T-cell (primary cell): ENCODE measurements at regions not wholly inside any gene's neighbourhood (a gene's known extent, or its start where the extent isn't known, plus 50 kb on each side); places are given as distances from the start of the nearest gene placed in this dataset.

Source experiments
- ATAC-seq, 4 experiments: fragments of 200-7000 bp in 3 of 4; fragments of 150-1000 bp in 1 of 4; cut with Tn5 transposase; replicated peaks in 1 of 4; 1 replicate in 3 of 4; 2 replicates in 1 of 4; pipeline ENCODE4 v1.10.0; 2021; ENCODE audit warnings: moderate library complexity in 3 of 4, mild to moderate bottlenecking in 2 of 4, moderate number of reproducible peaks in 1 of 4
- CTCF ChIA-PET, 2 donors: fragments of 300-600 bp; sonication (Branson Sonifier 250); formaldehyde crosslinking; loops; one replicate each; lab custom pipeline; 2022; ENCODE audit warnings: antibody characterized with exemption in 2 of 2; lab: Charles Lee
- POLR2A ChIA-PET, 2 donors: fragments of 300-600 bp; sonication (Branson Sonifier 250); formaldehyde crosslinking; loops; one replicate each; lab custom pipeline; 2022; ENCODE audit warnings: antibody characterized with exemption in 2 of 2; lab: Charles Lee
- DNase-seq, 35 experiments: peaks; one replicate each; pipeline versions ENCODE4 v3.0.0 to v3.0.0-alpha.2; 2013 to 2023
- H3K27ac ChIP-seq: one replicate; pipeline ENCODE4 v1.5.1; 2013; ENCODE audit warnings: low read length
- H3K27me3 ChIP-seq, 2 experiments: replicated peaks in 1 of 2; 1 replicate in 1 of 2; 2 replicates in 1 of 2; pipeline versions ENCODE4 v1.6.1 to v1.7.0; 2013; ENCODE audit warnings: low read length in 1 of 2, mixed read lengths in 1 of 2; ENCODE audit not compliant: control insufficient read depth in 2 of 2, insufficient read depth in 2 of 2; ENCODE audit errors: extremely low read depth in 1 of 2
- H3K36me3 ChIP-seq, 2 donors: 1 replicate in 1 of 2; 2 replicates in 1 of 2; pipeline versions ENCODE4 v1.6.1 to v1.7.0; 2013; ENCODE audit warnings: low read length in 1 of 2; ENCODE audit not compliant: control insufficient read depth in 2 of 2, insufficient read depth in 1 of 2; ENCODE audit errors: extremely low read depth in 1 of 2
- H3K4me1 ChIP-seq, 2 experiments: 1 replicate in 1 of 2; 2 replicates in 1 of 2; pipeline versions ENCODE4 v1.6.1 to v1.7.0; 2013; ENCODE audit warnings: low read length in 2 of 2, mixed read lengths in 1 of 2; ENCODE audit not compliant: insufficient read depth in 2 of 2, control insufficient read depth in 1 of 2; ENCODE audit errors: extremely low read depth in 1 of 2
- H3K4me3 ChIP-seq, 2 donors: 1 replicate in 1 of 2; 2 replicates in 1 of 2; pipeline versions ENCODE4 v1.5.1 to v1.7.0; 2013; ENCODE audit warnings: mild to moderate bottlenecking in 2 of 2, low read length in 1 of 2, moderate library complexity in 1 of 2; ENCODE audit not compliant: control insufficient read depth in 1 of 2; ENCODE audit errors: extremely low read depth in 1 of 2
- H3K9me3 ChIP-seq: 2 replicates; pipeline ENCODE4 v1.7.0; 2013
- H3K27ac Mint-ChIP-seq, 2 donors: one replicate each; pipeline ENCODE4 v1.8.0; 2020 to 2021; ENCODE audit warnings: mild to moderate bottlenecking in 2 of 2, mixed read lengths in 2 of 2
- H3K27me3 Mint-ChIP-seq, 2 donors: one replicate each; pipeline ENCODE4 v1.8.0; 2021 to 2022; ENCODE audit warnings: mixed read lengths in 2 of 2
- H3K36me3 Mint-ChIP-seq: one replicate; pipeline ENCODE4 v1.8.0; 2021; ENCODE audit warnings: mixed read lengths
- H3K4me1 Mint-ChIP-seq, 3 donors: one replicate each; pipeline ENCODE4 v1.8.0; 2020 to 2022; ENCODE audit warnings: mixed read lengths in 3 of 3, mild to moderate bottlenecking in 1 of 3
- H3K4me3 Mint-ChIP-seq, 3 donors: one replicate each; pipeline ENCODE4 v1.8.0; 2020 to 2022; ENCODE audit warnings: mild to moderate bottlenecking in 3 of 3, mixed read lengths in 3 of 3, moderate library complexity in 3 of 3
- H3K9me3 Mint-ChIP-seq, 3 donors: one replicate each; pipeline ENCODE4 v1.8.0; 2020 to 2022; ENCODE audit warnings: mixed read lengths in 3 of 3
- WGBS: methylation state at CpG from one replicate; pipeline ENCODE4 v1.1.5; 2013; ENCODE audit warnings: missing lambda C conversion rate; ENCODE audit not compliant: insufficient coverage; 5-methylcytosine and 5-hydroxymethylcytosine counted together

- whole genome bisulfite sequencing = 88% methylated on average over 5 of the region's 12 CpGs
- no peaks in the 10 kb centered on the region for H3K4me1 ChIP-seq
- H3K27ac ChIP-seq = no peak overlapping the region
- POLR2A ChIA-PET = no interaction called here
- H3K9me3 ChIP-seq = no peaks in the 10 kb centered on the region
- H3K27me3 ChIP-seq = peaks cover 0 to 19% of the 10 kb centered on the region in 2 experiments
- H3K36me3 Mint-ChIP-seq = no peaks in the 10 kb centered on the region
- H3K4me3 ChIP-seq = no peak overlapping the region
- no peaks in the 10 kb centered on the region for H3K27me3 Mint-ChIP-seq
- ATAC-seq (no peak), DNase-seq (peak in 2 of 35 experiments; percentile 4 to 12)
- no peaks in the 10 kb centered on the region for H3K4me1 Mint-ChIP-seq
- CTCF ChIA-PET = no interaction called here
- H3K27ac Mint-ChIP-seq = no peak overlapping the region
- H3K9me3 Mint-ChIP-seq = no peaks in the 10 kb centered on the region
- H3K36me3 ChIP-seq = no peaks in the 10 kb centered on the region
- no peak overlapping the region for H3K4me3 Mint-ChIP-seq
Observed at GRCh38 chr22:44396021-44396726, 83.4 kb upstream of the SHISAL1 start.

- ATAC-seq = no peak
- H3K4me1 Mint-ChIP-seq = no peaks in the 10 kb centered on the region
- no peaks in the 10 kb centered on the region for H3K36me3 Mint-ChIP-seq
- H3K4me3 Mint-ChIP-seq = no peak overlapping the region
- Histone ChIP-seq H3K4me3 (no peak overlapping the region), H3K9me3 (no peaks in the 10 kb centered on the region), H3K4me1 (no peaks in the 10 kb centered on the region), H3K27me3 (peaks cover 0 to 23% of the 10 kb centered on the region in 2 experiments), H3K27ac (no peak overlapping the region), H3K36me3 (no peaks in the 10 kb centered on the region)
- H3K9me3 Mint-ChIP-seq = no peaks in the 10 kb centered on the region
- POLR2A ChIA-PET = no interaction called here
- peak in 1 of 35 experiments; percentile 7 for DNase-seq
- peaks cover 0 to under 1% of the 10 kb centered on the region in 2 donors for H3K27me3 Mint-ChIP-seq
- 80% methylated on average over 18 of the region's 31 CpGs for WGBS
- CTCF ChIA-PET = no interaction called here
- H3K27ac Mint-ChIP-seq = no peak overlapping the region
Observed at GRCh38 chr22:44395118-44396005, 82.6 kb upstream of the SHISAL1 start.

- peaks cover 0 to 24% of the 10 kb centered on the region in 2 experiments for H3K27me3 ChIP-seq
- no peak overlapping the region for H3K4me3 Mint-ChIP-seq
- H3K27me3 Mint-ChIP-seq = peaks cover 0 to 2% of the 10 kb centered on the region in 2 donors
- no peak overlapping the region for H3K4me3 ChIP-seq
- CTCF ChIA-PET = no interaction called here
- no peaks in the 10 kb centered on the region for H3K4me1 Mint-ChIP-seq
- H3K9me3 ChIP-seq = no peaks in the 10 kb centered on the region
- no peaks in the 10 kb centered on the region for H3K9me3 Mint-ChIP-seq
- DNase-seq (peak in 1 of 35 experiments; percentile 14), ATAC-seq (no peak)
- H3K36me3 Mint-ChIP-seq = no peaks in the 10 kb centered on the region
- POLR2A ChIA-PET = no interaction called here
- WGBS = 88% methylated on average over 20 of the region's 22 CpGs
- H3K36me3 ChIP-seq = no peaks in the 10 kb centered on the region
- no peaks in the 10 kb centered on the region for H3K4me1 ChIP-seq
- no peak overlapping the region for H3K27ac Mint-ChIP-seq
- no peak overlapping the region for H3K27ac ChIP-seq
Observed at GRCh38 chr22:44394246-44395117, 81.7 kb upstream of the SHISAL1 start.

- no peaks in the 10 kb centered on the region for H3K9me3 Mint-ChIP-seq
- CTCF ChIA-PET = no interaction called here
Observed at GRCh38 chr22:44393066-44393465, 80.3 kb upstream of the SHISAL1 start.

GRCh38 chr22:44392446-44392921, 79.7 kb upstream of the SHISAL1 start:
- H3K4me1 ChIP-seq = no peaks in the 10 kb centered on the region
- Mint-ChIP-seq H3K27ac (no peak overlapping the region), H3K27me3 (peaks cover 5 to 7% of the 10 kb centered on the region in 2 donors), H3K36me3 (no peaks in the 10 kb centered on the region), H3K4me3 (no peak overlapping the region), H3K9me3 (no peaks in the 10 kb centered on the region), H3K4me1 (no peaks in the 10 kb centered on the region)
- CTCF ChIA-PET = interaction anchor here in 1 of 2 donors (0.7 kb wide), 1 partner anchor 292 kb away, joined by 3 read pairs; no protein-coding TSS in a partner anchor
- WGBS = 43% methylated on average over 5 of the region's 6 CpGs
- H3K9me3 ChIP-seq = no peaks in the 10 kb centered on the region
- peak in 1 of 4 experiments; percentile 23 for ATAC-seq
- DNase-seq = peak in 1 of 35 experiments; percentile 3
- no peak overlapping the region for H3K4me3 ChIP-seq
- no peaks in the 10 kb centered on the region for H3K36me3 ChIP-seq
- H3K27ac ChIP-seq = no peak overlapping the region
- H3K27me3 ChIP-seq = peaks cover 0 to 31% of the 10 kb centered on the region in 2 experiments
- POLR2A ChIA-PET = no interaction called here

More at GRCh38 chr22:44393066-44393465, 80.3 kb upstream of the SHISAL1 start:
- H3K27ac Mint-ChIP-seq = no peak overlapping the region
- H3K4me3 ChIP-seq = no peak overlapping the region
- peaks cover 3 to 5% of the 10 kb centered on the region in 2 donors for H3K27me3 Mint-ChIP-seq
- POLR2A ChIA-PET = no interaction called here
- H3K4me3 Mint-ChIP-seq = no peak overlapping the region
- H3K36me3 Mint-ChIP-seq = no peaks in the 10 kb centered on the region
- H3K9me3 ChIP-seq = no peaks in the 10 kb centered on the region
- H3K36me3 ChIP-seq = no peaks in the 10 kb centered on the region
- DNase-seq (no peak), ATAC-seq (no peak)
- WGBS = 50% methylated on average over 2 of the region's 8 CpGs
- peaks cover 0 to 31% of the 10 kb centered on the region in 2 experiments for H3K27me3 ChIP-seq
- H3K4me1 ChIP-seq = no peaks in the 10 kb centered on the region
- no peak overlapping the region for H3K27ac ChIP-seq
- H3K4me1 Mint-ChIP-seq = no peaks in the 10 kb centered on the region
